ENCODE measurements at regions not wholly inside any gene's neighbourhood (a gene's known extent, or its start where the extent isn't known, plus 50 kb on each side); places are given as distances from the start of the nearest gene placed in this dataset.
"Not testable (repeated sequence)": the region's sequence is repeated elsewhere in the genome, so short reads cannot be mapped to it uniquely, and the experiment has no call there.

DNA sequence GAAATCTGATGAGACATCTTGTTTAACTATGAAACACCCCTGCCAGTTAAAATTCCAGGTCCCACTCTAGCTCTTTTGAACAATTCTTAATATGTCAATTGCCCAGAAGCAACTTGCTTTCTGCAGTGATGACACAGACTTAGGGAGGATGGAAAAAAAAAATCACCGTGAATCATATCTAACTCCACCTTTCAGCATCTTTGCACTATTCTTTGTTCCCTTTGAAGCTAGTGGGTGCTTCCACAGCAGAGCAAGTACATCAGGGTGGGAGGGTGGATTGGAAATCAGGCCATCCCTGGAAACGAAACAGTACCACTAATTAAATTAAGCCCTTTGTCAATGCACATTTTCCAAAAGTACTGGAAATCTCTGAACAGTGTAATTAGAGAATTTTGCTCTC lies 324.3 kb upstream of the MEIS1 start:
- Histone ChIP-seq H3K27ac (no peak overlapping the region), H3K4me3 (no peak overlapping the region), H3K9me3 (replicated peaks) (no peaks in the 10 kb centered on the region), H3K27me3 (replicated peaks) (no peaks in the 10 kb centered on the region), H3K4me1 (replicated peaks) (no peaks in the 10 kb centered on the region), H3K36me3 (no peaks in the 10 kb centered on the region)
- no peak for DNase-seq (ENCODE audit: low read depth in 1 of 2, low spot score in 2 of 2)

GRCh38 chr2:66110086-66110485 lies 324.8 kb upstream of the MEIS1 start:
- no peaks in the 10 kb centered on the region for H3K4me1 ChIP-seq (replicated peaks)
- H3K9me3 ChIP-seq (replicated peaks) = no peaks in the 10 kb centered on the region
- no peaks in the 10 kb centered on the region for H3K36me3 ChIP-seq
- no peak overlapping the region for H3K27ac ChIP-seq
- H3K4me3 ChIP-seq = no peak overlapping the region
- 0 out of 2 replicates have a peak, but pooled peaks cover 3% of the 10 kb centered on the region for H3K27me3 ChIP-seq (replicated peaks)
- no peak for DNase-seq (ENCODE audit: low read depth in 1 of 2, low spot score in 2 of 2)

DNA sequence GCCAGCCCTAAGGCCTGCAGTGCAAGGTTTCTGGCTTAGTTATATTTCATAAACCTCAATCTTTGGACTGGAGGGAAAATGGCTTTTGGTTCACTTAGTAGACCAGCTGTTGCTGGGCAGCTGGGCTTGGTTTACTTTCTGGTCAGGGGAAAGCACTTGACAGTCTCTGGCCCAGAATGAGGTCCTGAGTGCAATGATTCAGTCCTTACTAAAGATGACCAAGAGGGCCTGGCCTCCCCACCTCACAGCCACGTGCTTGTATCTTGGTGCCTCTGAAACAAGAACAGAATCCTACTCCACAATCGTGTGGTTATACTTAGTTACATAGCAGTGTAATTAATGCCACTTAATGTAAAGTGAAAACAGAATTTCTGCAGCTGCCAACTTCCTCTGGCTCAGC lies 325.5 kb upstream of the MEIS1 start:
- Histone ChIP-seq H3K36me3 (no peaks in the 10 kb centered on the region), H3K27me3 (replicated peaks) (0 out of 2 replicates have a peak, but pooled peaks cover 3% of the 10 kb centered on the region), H3K4me1 (replicated peaks) (no peaks in the 10 kb centered on the region), H3K27ac (no peak overlapping the region), H3K9me3 (replicated peaks) (no peaks in the 10 kb centered on the region), H3K4me3 (no peak overlapping the region)
- no peak for DNase-seq (ENCODE audit: low read depth in 1 of 2, low spot score in 2 of 2)

- Histone ChIP-seq H3K4me3 (no peak overlapping the region), H3K27me3 (replicated peaks) (0 out of 2 replicates have a peak, but pooled peaks cover 3% of the 10 kb centered on the region), H3K27ac (no peak overlapping the region), H3K4me1 (replicated peaks) (no peaks in the 10 kb centered on the region), H3K9me3 (replicated peaks) (no peaks in the 10 kb centered on the region), H3K36me3 (no peaks in the 10 kb centered on the region)
- no peak for DNase-seq (ENCODE audit: low read depth in 1 of 2, low spot score in 2 of 2)
These were observed 329.7 kb upstream of the MEIS1 start for GRCh38 chr2:66105066-66105753.

GRCh38 chr2:66103581-66103980 lies 331.3 kb upstream of the MEIS1 start:
- Histone ChIP-seq H3K36me3 (no peaks in the 10 kb centered on the region), H3K4me3 (no peak overlapping the region), H3K9me3 (replicated peaks) (no peaks in the 10 kb centered on the region), H3K27ac (no peak overlapping the region), H3K4me1 (replicated peaks) (no peaks in the 10 kb centered on the region), H3K27me3 (replicated peaks) (0 out of 2 replicates have a peak, but pooled peaks cover 3% of the 10 kb centered on the region)
- DNase-seq (ENCODE audit: low read depth in 1 of 2, low spot score in 2 of 2) = no peak

GRCh38 chr2:66101206-66101605 lies 333.7 kb upstream of the MEIS1 start:
- H3K4me3 ChIP-seq = no peak overlapping the region
- H3K27ac ChIP-seq = no peak overlapping the region
- no peaks in the 10 kb centered on the region for H3K36me3 ChIP-seq
- no peaks in the 10 kb centered on the region for H3K9me3 ChIP-seq (replicated peaks)
- 0 out of 2 replicates have a peak, but pooled peaks cover 3% of the 10 kb centered on the region for H3K27me3 ChIP-seq (replicated peaks)
- H3K4me1 ChIP-seq (replicated peaks) = no peaks in the 10 kb centered on the region
- DNase-seq (ENCODE audit: low read depth in 1 of 2, low spot score in 2 of 2) = no peak

DNA sequence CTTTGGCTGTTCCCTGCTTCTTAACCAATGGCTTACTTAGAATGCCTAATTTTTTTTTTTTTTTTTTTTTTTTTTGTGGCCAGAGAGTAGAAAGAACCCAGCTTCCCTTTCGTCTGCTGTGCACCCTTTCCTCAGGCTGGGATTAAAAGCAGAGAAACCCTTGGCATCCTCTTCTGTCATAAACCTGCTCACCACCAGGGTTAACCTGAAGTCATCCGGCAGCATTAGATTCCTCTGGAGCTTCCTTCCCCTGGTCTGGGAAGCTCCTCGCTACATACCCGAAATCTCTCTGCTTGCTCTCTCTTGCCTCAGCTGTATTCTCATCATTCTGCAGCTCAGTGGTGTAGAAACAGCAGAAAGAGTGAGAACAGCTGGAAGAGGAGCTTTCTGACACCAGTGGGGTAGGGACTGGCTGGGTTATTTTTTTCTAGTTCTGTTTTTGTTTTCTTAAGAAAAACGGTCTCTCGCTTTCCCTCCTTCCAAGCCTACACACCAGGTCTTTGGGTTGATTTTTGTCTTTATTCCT lies 339.0 kb upstream of the MEIS1 start:
- H3K4me1 ChIP-seq (replicated peaks) = no peaks in the 10 kb centered on the region
- no peak for DNase-seq (ENCODE audit: low read depth in 1 of 2, low spot score in 2 of 2)
- no peak overlapping the region for H3K27ac ChIP-seq
- H3K4me3 ChIP-seq = no peak overlapping the region
- no peaks in the 10 kb centered on the region for H3K36me3 ChIP-seq
- no peaks in the 10 kb centered on the region for H3K9me3 ChIP-seq (replicated peaks)
- no peaks in the 10 kb centered on the region for H3K27me3 ChIP-seq (replicated peaks)

- not testable (repeated sequence) for H3K4me3 ChIP-seq; DNase-seq (ENCODE audit: low read depth in 1 of 2, low spot score in 2 of 2); H3K27ac ChIP-seq; H3K36me3 ChIP-seq; H3K4me1 ChIP-seq (replicated peaks); H3K27me3 ChIP-seq (replicated peaks); H3K9me3 ChIP-seq (replicated peaks)
These were observed 340.2 kb upstream of the MEIS1 start for GRCh38 chr2:66094689-66095088.

DNA sequence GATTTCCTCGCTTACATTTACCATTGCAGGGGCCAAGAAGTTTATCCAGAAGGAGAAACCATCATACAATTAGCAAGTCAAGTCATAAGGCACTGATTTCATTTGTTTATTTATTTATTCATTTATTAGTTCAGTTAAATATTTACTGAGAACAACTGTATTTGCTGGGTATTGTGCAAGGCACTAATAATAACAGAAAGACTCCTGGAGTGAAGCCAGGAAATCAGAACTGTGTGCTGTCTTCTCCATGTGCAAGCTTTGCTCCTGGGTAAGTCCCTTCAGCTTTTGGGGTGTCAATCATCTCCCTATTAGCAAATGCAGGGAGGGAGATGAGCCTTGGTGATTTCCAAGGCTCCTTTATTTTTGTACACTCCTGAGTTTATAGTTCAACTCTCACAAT lies 341.6 kb upstream of the MEIS1 start:
- H3K9me3 ChIP-seq (replicated peaks) = no peaks in the 10 kb centered on the region
- H3K4me3 ChIP-seq = no peak overlapping the region
- no peaks in the 10 kb centered on the region for H3K4me1 ChIP-seq (replicated peaks)
- H3K27ac ChIP-seq = no peak overlapping the region
- no peaks in the 10 kb centered on the region for H3K36me3 ChIP-seq
- DNase-seq (ENCODE audit: low read depth in 1 of 2, low spot score in 2 of 2) = no peak
- no peaks in the 10 kb centered on the region for H3K27me3 ChIP-seq (replicated peaks)

DNA sequence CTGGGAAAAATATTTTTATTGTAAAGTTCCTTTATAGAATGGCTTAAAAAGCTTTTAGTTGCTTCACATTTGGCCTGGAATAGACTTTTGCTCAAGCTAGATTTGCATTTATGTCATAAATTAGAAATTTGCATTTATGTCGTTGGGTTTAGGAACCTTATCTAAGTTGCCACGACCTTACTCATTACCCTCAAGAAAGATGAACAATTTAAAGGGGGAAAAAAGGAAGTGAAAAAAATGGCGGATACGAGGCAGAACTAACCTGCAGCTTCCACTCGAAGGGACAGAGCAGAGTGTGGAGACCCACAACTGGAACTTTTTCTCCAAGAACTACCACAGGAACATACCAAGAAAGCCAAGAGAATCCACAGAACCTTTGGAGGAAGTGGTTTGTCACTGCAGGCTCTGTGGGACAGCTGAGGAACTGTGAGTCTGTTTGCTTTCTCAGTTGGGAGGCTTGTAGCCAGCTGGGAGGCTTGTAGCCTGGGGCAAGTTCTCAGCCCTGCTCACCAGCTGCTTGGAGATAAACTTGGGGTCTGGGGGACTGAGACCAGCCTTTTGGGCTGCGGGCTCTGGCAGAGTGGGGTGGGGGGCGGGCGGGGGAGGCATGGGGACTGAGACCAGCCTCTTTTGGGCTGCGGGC lies 349.9 kb upstream of the MEIS1 start:
- Histone ChIP-seq H3K27ac (no peak overlapping the region), H3K4me1 (replicated peaks) (no peaks in the 10 kb centered on the region), H3K9me3 (replicated peaks) (no peaks in the 10 kb centered on the region), H3K27me3 (replicated peaks) (no peaks in the 10 kb centered on the region), H3K36me3 (no peaks in the 10 kb centered on the region), H3K4me3 (no peak overlapping the region)
- DNase-seq (ENCODE audit: low read depth in 1 of 2, low spot score in 2 of 2) = no peak

- no peaks in the 10 kb centered on the region for H3K9me3 ChIP-seq (replicated peaks)
- no peaks in the 10 kb centered on the region for H3K36me3 ChIP-seq
- no peak overlapping the region for H3K4me3 ChIP-seq
- no peaks in the 10 kb centered on the region for H3K4me1 ChIP-seq (replicated peaks)
- H3K27ac ChIP-seq = no peak overlapping the region
- no peak for DNase-seq (ENCODE audit: low read depth in 1 of 2, low spot score in 2 of 2)
- H3K27me3 ChIP-seq (replicated peaks) = no peaks in the 10 kb centered on the region
These were observed 352.3 kb upstream of the MEIS1 start for GRCh38 chr2:66082581-66082980.

GRCh38 chr2:66080127-66080526 lies 354.8 kb upstream of the MEIS1 start:
- Histone ChIP-seq H3K27ac (no peak overlapping the region), H3K4me1 (replicated peaks) (no peaks in the 10 kb centered on the region), H3K9me3 (replicated peaks) (no peaks in the 10 kb centered on the region), H3K27me3 (replicated peaks) (no peaks in the 10 kb centered on the region), H3K36me3 (no peaks in the 10 kb centered on the region), H3K4me3 (no peak overlapping the region)
- no peak for DNase-seq (ENCODE audit: low read depth in 1 of 2, low spot score in 2 of 2)

DNA sequence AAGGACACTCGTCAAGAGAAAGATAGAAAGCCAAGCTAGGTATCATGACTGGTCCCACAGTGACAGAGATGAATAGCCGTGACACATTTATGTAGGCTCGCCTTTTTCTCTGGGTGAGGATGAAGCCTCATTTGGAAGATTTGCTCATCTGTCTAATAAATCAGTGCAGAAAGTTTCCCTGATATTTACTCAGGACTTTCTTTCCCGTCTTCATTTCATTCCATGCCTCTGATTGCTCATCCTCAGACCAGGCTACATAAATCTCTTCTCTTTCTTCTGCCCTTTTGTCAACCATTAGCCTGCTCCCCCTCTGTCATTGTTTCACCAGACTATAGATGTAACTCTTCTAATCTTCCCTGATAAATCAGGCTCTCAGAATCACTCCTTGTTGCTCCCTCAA lies 361.8 kb upstream of the MEIS1 start:
- Histone ChIP-seq H3K4me1 (replicated peaks) (no peaks in the 10 kb centered on the region), H3K9me3 (replicated peaks) (no peaks in the 10 kb centered on the region), H3K27me3 (replicated peaks) (no peaks in the 10 kb centered on the region), H3K4me3 (no peak overlapping the region), H3K27ac (no peak overlapping the region), H3K36me3 (no peaks in the 10 kb centered on the region)
- no peak for DNase-seq (ENCODE audit: low read depth in 1 of 2, low spot score in 2 of 2)

- Histone ChIP-seq H3K36me3 (no peaks in the 10 kb centered on the region), H3K4me3 (no peak overlapping the region), H3K27me3 (replicated peaks) (no peaks in the 10 kb centered on the region), H3K4me1 (replicated peaks) (no peaks in the 10 kb centered on the region), H3K27ac (no peak overlapping the region), H3K9me3 (replicated peaks) (no peaks in the 10 kb centered on the region)
- no peak for DNase-seq (ENCODE audit: low read depth in 1 of 2, low spot score in 2 of 2)
These were observed 364.0 kb upstream of the MEIS1 start for GRCh38 chr2:66070721-66071602.

Data from SJSA1 (cell line).